Erythroblast (primary cell): ENCODE measurements at regions not wholly inside any gene's neighbourhood (a gene's known extent, or its start where the extent isn't known, plus 50 kb on each side); places are given as distances from the start of the nearest gene placed in this dataset.

Experiments
- GATA1 ChIP-seq: IDR thresholded peaks from 2 replicates; pipeline ENCODE4 v1.6.1; 2011; ENCODE audit warnings: low read depth, mild to moderate bottlenecking, control low read depth, low read length, moderate library complexity
- POLR2A ChIP-seq: IDR thresholded peaks from 2 replicates; pipeline ENCODE4 v1.6.1; 2011; ENCODE audit warnings: mild to moderate bottlenecking, low read length

- no peak for TF ChIP-seq POLR2A
- TF ChIP-seq GATA1: no peak
These were observed 92.1 kb upstream of the CHD2 start for GRCh38 chr15:92807971-92808571.
